Neural cell (in vitro differentiated cells): ENCODE measurements at regions not wholly inside any gene's neighbourhood (a gene's known extent, or its start where the extent isn't known, plus 50 kb on each side); places are given as distances from the start of the nearest gene placed in this dataset.

ENCODE experiments used
- H2AFZ ChIP-seq: fragments of 200-600, 300-800 bp; sonication (generic), shearing (Covaris generic); 2 replicates; pipeline ENCODE4 v1.6.0; 2014; ENCODE audit warnings: low read depth, mild to moderate bottlenecking, antibody characterized with exemption, low read length, moderate library complexity
- H3F3A ChIP-seq: fragments of 200-600 bp; shearing (Covaris generic); 2 replicates; pipeline ENCODE4 v1.6.1; 2016; ENCODE audit warnings: mild to moderate bottlenecking, moderate library complexity, mixed read lengths, antibody characterized with exemption, low read length; ENCODE audit not compliant: insufficient read depth, poor library complexity, severe bottlenecking
- H3K27ac ChIP-seq: fragments of 200-600, 300-800 bp; sonication (generic), shearing (Covaris generic); 2 replicates; pipeline ENCODE4 v1.5.1; 2014; ENCODE audit warnings: mild to moderate bottlenecking, low read length, moderate library complexity
- H3K27me3 ChIP-seq: fragments of 300-800, 200-600 bp; sonication (generic), shearing (Covaris generic); 2 replicates; pipeline ENCODE4 v1.6.0; 2014; ENCODE audit warnings: mild to moderate bottlenecking, low read depth, low read length, moderate library complexity; ENCODE audit not compliant: insufficient read depth
- H3K36me3 ChIP-seq: fragments of 300-800, 200-600 bp; sonication (generic), shearing (Covaris generic); 2 replicates; pipeline ENCODE4 v1.5.1; 2014; ENCODE audit warnings: mild to moderate bottlenecking, antibody characterized with exemption, low read length, moderate library complexity; ENCODE audit not compliant: insufficient read depth
- H3K4me2 ChIP-seq: fragments of 300-800, 200-600 bp; sonication (generic), shearing (Covaris generic); 2 replicates; pipeline ENCODE4 v1.6.0; 2014; ENCODE audit warnings: mild to moderate bottlenecking, low read length
- H3K4me3 ChIP-seq: fragments of 300-800, 200-600 bp; sonication (generic), shearing (Covaris generic); 2 replicates; pipeline ENCODE4 v1.5.1; 2014; ENCODE audit warnings: mild to moderate bottlenecking, low read length, moderate library complexity
- H3K79me2 ChIP-seq: fragments of 200-600 bp; shearing (Covaris generic); replicated peaks from 2 replicates; pipeline ENCODE4 v1.6.0; 2014; ENCODE audit warnings: mild to moderate bottlenecking, low read length, moderate library complexity; ENCODE audit not compliant: insufficient read depth
- H3K9ac ChIP-seq: fragments of 300-800, 200-600 bp; sonication (generic), shearing (Covaris generic); 2 replicates; pipeline ENCODE4 v1.6.1; 2016; ENCODE audit warnings: mild to moderate bottlenecking, low read length, mixed read lengths
- H3K9me2 ChIP-seq: fragments of 200-600 bp; shearing (Covaris generic); 2 replicates; pipeline ENCODE4 v1.6.1; 2016; ENCODE audit warnings: mild to moderate bottlenecking, low read length, mixed read lengths; ENCODE audit not compliant: insufficient read depth
- H3K9me3 ChIP-seq: fragments of 200-600, 300-800 bp; sonication (generic), shearing (Covaris generic); 2 replicates; pipeline ENCODE4 v1.6.1; 2016; ENCODE audit warnings: mild to moderate bottlenecking, mixed run types, low read length, moderate library complexity, mixed read lengths
- H4K20me1 ChIP-seq: fragments of 200-600 bp; shearing (Covaris generic); 2 replicates; pipeline ENCODE4 v1.6.1; 2016; ENCODE audit warnings: mild to moderate bottlenecking, mixed run types; ENCODE audit not compliant: insufficient read depth
- CTCF ChIP-seq: fragments of 450-650 bp; IDR thresholded peaks from 2 replicates; pipeline ENCODE4 v1.5.1; 2014; ENCODE audit warnings: antibody characterized with exemption, mild to moderate bottlenecking, moderate library complexity; ENCODE audit not compliant: poor library complexity, severe bottlenecking
- EP300 ChIP-seq: fragments of 450-650 bp; conservative IDR thresholded peaks from 2 replicates; pipeline ENCODE4 v1.6.1; 2014; ENCODE audit warnings: antibody characterized with exemption, mild to moderate bottlenecking, moderate library complexity; ENCODE audit not compliant: poor library complexity, severe bottlenecking
- EZH2 ChIP-seq: fragments of 200-600, 300-800 bp; shearing (Covaris generic), sonication (generic); IDR thresholded peaks from 2 replicates; pipeline ENCODE4 v1.6.1; 2014; ENCODE audit warnings: antibody characterized with exemption, low read length, borderline replicate concordance, mild to moderate bottlenecking; ENCODE audit not compliant: insufficient read depth, poor library complexity, severe bottlenecking
- MXI1 ChIP-seq: fragments of 450-650 bp; conservative IDR thresholded peaks from 2 replicates; pipeline ENCODE4 v1.6.1; 2014; ENCODE audit warnings: antibody characterized with exemption, mild to moderate bottlenecking; ENCODE audit not compliant: poor library complexity, severe bottlenecking
- POLR2AphosphoS5 ChIP-seq: IDR thresholded peaks from 2 replicates; pipeline ENCODE4 v1.6.1; 2012
- RAD21 ChIP-seq: fragments of 450-650 bp; conservative IDR thresholded peaks from 2 replicates; pipeline ENCODE4 v1.6.1; 2014; ENCODE audit warnings: antibody characterized with exemption, mild to moderate bottlenecking, moderate library complexity
- SMC3 ChIP-seq: fragments of 450-650 bp; conservative IDR thresholded peaks from 2 replicates; pipeline ENCODE4 v1.6.1; 2014; ENCODE audit warnings: antibody characterized with exemption, mild to moderate bottlenecking, moderate library complexity; ENCODE audit not compliant: poor library complexity
- TAF1 ChIP-seq: IDR thresholded peaks from 2 replicates; pipeline ENCODE4 v1.6.1; 2012; ENCODE audit warnings: low read depth
- TF ChIP-seq, protein P1 (sequence below): IDR thresholded peaks from 2 replicates; pipeline ENCODE4 v1.6.1; 2012; ENCODE audit warnings: borderline replicate concordance

DNA sequence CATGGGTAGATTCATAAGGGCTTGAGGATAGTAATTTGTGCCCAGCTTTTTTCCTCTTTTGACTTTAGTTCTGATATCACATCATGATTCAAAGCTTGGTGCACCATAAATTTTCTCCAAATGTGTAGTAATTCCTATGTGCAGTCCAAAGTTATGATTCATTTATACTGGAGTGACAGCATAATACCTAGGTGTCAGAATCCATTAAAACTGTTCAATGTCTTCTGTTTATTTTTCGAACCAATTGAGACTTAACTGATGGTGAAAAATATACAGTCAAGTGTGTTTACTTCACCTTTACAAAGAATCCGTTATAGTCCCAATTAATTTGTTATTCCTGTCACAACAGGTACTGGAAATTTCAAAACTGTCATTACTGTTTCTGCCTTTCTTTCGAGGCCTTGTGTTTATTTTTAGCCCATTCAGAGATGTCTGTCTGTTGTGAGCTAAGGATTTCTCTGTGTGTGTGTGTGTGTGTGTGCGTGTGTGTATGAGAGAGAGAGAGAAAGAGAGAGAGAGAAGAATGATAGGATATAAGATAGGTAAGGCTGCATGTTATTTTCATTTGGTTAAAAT lies 389.7 kb upstream of the ATP5MC3 start:
- Histone ChIP-seq H4K20me1 (no peaks in the 10 kb centered on the region), H3K9ac (no peak overlapping the region), H3F3A (no peaks in the 10 kb centered on the region), H3K9me3 (no peaks in the 10 kb centered on the region), H3K27ac (peak overlapping the region; percentile 49), H3K4me3 (peak overlapping the region; percentile 27), H2AFZ (no peak overlapping the region), H3K4me2 (peak overlapping the region; percentile 41), H3K9me2 (no peaks in the 10 kb centered on the region), H3K79me2 (no peaks in the 10 kb centered on the region), H3K27me3 (no peaks in the 10 kb centered on the region), H3K36me3 (no peaks in the 10 kb centered on the region)
- TF ChIP-seq MXI1 (no peak), TAF1 (no peak), POLR2AphosphoS5 (peak; percentile 72), SMC3 (no peak), RAD21 (no peak), EZH2 (no peak), CTCF (no peak), EP300 (peak; percentile 93)
- TF ChIP-seq, protein P1, sequence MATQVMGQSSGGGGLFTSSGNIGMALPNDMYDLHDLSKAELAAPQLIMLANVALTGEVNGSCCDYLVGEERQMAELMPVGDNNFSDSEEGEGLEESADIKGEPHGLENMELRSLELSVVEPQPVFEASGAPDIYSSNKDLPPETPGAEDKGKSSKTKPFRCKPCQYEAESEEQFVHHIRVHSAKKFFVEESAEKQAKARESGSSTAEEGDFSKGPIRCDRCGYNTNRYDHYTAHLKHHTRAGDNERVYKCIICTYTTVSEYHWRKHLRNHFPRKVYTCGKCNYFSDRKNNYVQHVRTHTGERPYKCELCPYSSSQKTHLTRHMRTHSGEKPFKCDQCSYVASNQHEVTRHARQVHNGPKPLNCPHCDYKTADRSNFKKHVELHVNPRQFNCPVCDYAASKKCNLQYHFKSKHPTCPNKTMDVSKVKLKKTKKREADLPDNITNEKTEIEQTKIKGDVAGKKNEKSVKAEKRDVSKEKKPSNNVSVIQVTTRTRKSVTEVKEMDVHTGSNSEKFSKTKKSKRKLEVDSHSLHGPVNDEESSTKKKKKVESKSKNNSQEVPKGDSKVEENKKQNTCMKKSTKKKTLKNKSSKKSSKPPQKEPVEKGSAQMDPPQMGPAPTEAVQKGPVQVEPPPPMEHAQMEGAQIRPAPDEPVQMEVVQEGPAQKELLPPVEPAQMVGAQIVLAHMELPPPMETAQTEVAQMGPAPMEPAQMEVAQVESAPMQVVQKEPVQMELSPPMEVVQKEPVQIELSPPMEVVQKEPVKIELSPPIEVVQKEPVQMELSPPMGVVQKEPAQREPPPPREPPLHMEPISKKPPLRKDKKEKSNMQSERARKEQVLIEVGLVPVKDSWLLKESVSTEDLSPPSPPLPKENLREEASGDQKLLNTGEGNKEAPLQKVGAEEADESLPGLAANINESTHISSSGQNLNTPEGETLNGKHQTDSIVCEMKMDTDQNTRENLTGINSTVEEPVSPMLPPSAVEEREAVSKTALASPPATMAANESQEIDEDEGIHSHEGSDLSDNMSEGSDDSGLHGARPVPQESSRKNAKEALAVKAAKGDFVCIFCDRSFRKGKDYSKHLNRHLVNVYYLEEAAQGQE: peak; percentile 25

DNA sequence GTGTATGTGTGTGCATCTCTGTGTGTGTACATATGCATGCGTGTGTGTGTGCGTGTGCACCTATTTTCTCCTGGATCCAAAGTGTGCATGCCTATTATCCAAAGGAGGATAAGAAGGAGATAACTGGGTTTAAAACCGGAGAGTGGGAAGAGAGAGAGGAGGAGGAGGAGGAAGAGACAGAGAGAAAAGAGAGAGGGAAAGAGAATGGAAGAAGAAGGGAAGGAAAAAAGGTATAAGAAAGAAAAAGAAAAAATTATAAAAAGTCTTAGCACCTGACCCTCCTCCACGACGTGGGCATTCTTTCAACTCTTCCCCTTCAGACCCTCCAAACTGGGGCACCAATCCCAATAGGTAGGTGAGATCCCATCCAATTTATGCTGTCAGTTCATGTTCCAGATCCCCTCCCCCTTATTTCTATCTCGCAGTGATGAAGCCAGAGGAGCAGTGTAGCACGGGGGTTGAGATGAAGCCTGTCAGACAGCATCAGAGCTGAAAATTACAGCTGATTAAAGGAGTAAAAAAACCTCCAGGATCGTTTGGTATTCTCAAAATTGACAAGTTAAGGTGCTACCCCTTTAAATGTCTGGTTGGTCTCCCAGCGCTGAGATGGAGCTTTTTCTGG lies 386.7 kb upstream of the ATP5MC3 start:
- Histone ChIP-seq H3K4me2 (no peak overlapping the region), H3K27me3 (no peaks in the 10 kb centered on the region), H3K36me3 (no peaks in the 10 kb centered on the region), H3K9me3 (no peaks in the 10 kb centered on the region), H3K79me2 (no peaks in the 10 kb centered on the region), H3K9me2 (no peaks in the 10 kb centered on the region), H3F3A (no peaks in the 10 kb centered on the region), H3K4me3 (peak overlapping the region; percentile 6), H3K27ac (peak overlapping the region; percentile 69), H4K20me1 (no peaks in the 10 kb centered on the region), H3K9ac (peak overlapping the region; percentile 33), H2AFZ (no peak overlapping the region)
- TF ChIP-seq EP300: peak; percentile 48
- no peak for TF ChIP-seq CTCF
- TF ChIP-seq POLR2AphosphoS5: peak; percentile 28
